Transverse colon (tissue), 4 donors: ENCODE measurements at regions not wholly inside any gene's neighbourhood (a gene's known extent, or its start where the extent isn't known, plus 50 kb on each side); places are given as distances from the start of the nearest gene placed in this dataset.

Source experiments
- DNase-seq: peaks from one replicate; pipeline ENCODE4 v3.0.0-alpha.2; 2019
- H3K27ac ChIP-seq, 4 donors: fragments of 200-600 bp; sonication (generic); 2 replicates each; pipeline ENCODE4 v1.5.1; 2016 to 2018; ENCODE audit warnings: inconsistent platforms in 4 of 4
- H3K27me3 ChIP-seq: fragments of 200-600 bp; sonication (generic); 2 replicates; pipeline ENCODE4 v1.5.1; 2017; ENCODE audit warnings: inconsistent platforms
- H3K36me3 ChIP-seq, 4 donors: fragments of 200-600 bp; sonication (generic); 2 replicates each; pipeline ENCODE4 v1.5.1; 2017 to 2019; ENCODE audit warnings: inconsistent platforms in 4 of 4
- H3K4me1 ChIP-seq, 4 donors: fragments of 200-600 bp; sonication (generic); 2 replicates each; pipeline ENCODE4 v1.5.1; 2017 to 2020; ENCODE audit warnings: inconsistent platforms in 4 of 4
- H3K4me3 ChIP-seq, 4 donors: fragments of 200-600 bp; sonication (generic); 1 replicate in 1 of 4; 2 replicates in 3 of 4; pipeline versions ENCODE4 v1.5.1 to v1.6.1; 2017 to 2019; ENCODE audit warnings: inconsistent platforms in 4 of 4
- H3K9me3 ChIP-seq, 2 donors: fragments of 200-600 bp; sonication (generic); 2 replicates each; pipeline ENCODE4 v1.5.1; 2017 to 2019; ENCODE audit warnings: inconsistent platforms in 2 of 2
- CTCF ChIP-seq, 5 experiments: fragments of 200-600 bp in 3 of 5; fragments of 450-650 bp in 2 of 5; sonication (generic) in 3 of 5; IDR thresholded peaks; 1 replicate in 2 of 5; 2 replicates in 3 of 5; pipeline ENCODE4 v1.5.1; 2016 to 2017; ENCODE audit warnings: antibody characterized with exemption in 5 of 5, inconsistent platforms in 3 of 5, mild to moderate bottlenecking in 2 of 5, moderate library complexity in 1 of 5
- EP300 ChIP-seq: sonication (generic); formaldehyde crosslinking; IDR thresholded peaks from one replicate; pipeline ENCODE4 v1.6.1; 2017; ENCODE audit warnings: antibody characterized with exemption, low read depth
- POLR2A ChIP-seq: fragments of 450-650 bp; IDR thresholded peaks from one replicate; pipeline ENCODE4 v1.6.1; 2016; ENCODE audit warnings: antibody characterized with exemption, mild to moderate bottlenecking, moderate library complexity
- POLR2AphosphoS5 ChIP-seq, 3 donors: sonication (generic); formaldehyde crosslinking; IDR thresholded peaks; one replicate each; pipeline ENCODE4 v1.6.1; 2016; ENCODE audit warnings: antibody characterized with exemption in 3 of 3
- WGBS, 2 donors: methylation state at CpG; one replicate each; pipeline ENCODE4 v1.1.5; 2018; ENCODE audit warnings: low coverage in 1 of 2; 5-methylcytosine and 5-hydroxymethylcytosine counted together
- in situ Hi-C, 4 donors: fragments of 200-750 bp; cut with MboI; loops; one replicate each; pipeline versions ENCODE4 v1.15.0 to v1.15.1; 2017; ENCODE audit warnings: low sequenced_read_pairs in 3 of 4, low pct_ligation_motif_present in 1 of 4, low pct_unique_long_range_greater_than_20kb in 1 of 4
- intact Hi-C: fragments of 100-400 bp; cut with DNase I; formaldehyde crosslinking; loops from one replicate; pipeline ENCODE4 v1.15.1; 2023; ENCODE audit warnings: low total_unique reads

GRCh38 chr6:168834042-168834587, 393.1 kb downstream of the SMOC2 start:
- no peaks in the 10 kb centered on the region for H3K4me1 ChIP-seq
- no peak for DNase-seq
- WGBS, 2 donors, result 55 to 59% methylated on average over 6 to 11 of the region's 11 CpGs
- intact Hi-C loops, result no loop called here
- no peak overlapping the region for H3K27ac ChIP-seq
- in situ Hi-C loops, result no loop called here
- H3K4me3 ChIP-seq, result no peak overlapping the region
- H3K36me3 ChIP-seq, result no peaks in the 10 kb centered on the region
- no peaks in the 10 kb centered on the region for H3K9me3 ChIP-seq
- H3K27me3 ChIP-seq, result no peaks in the 10 kb centered on the region
- TF ChIP-seq POLR2AphosphoS5 (IDR thresholded peaks at IDR 0.05), result no peak
- TF ChIP-seq POLR2A, result no peak
- no peak for TF ChIP-seq CTCF (IDR thresholded peaks at IDR 0.05)
- no peak for TF ChIP-seq EP300

- no peak overlapping the region for H3K27ac ChIP-seq
- DNase-seq, result no peak
- H3K27me3 ChIP-seq, result no peaks in the 10 kb centered on the region
- TF ChIP-seq EP300 (no peak), POLR2AphosphoS5 (IDR thresholded peaks at IDR 0.05) (no peak), POLR2A (no peak), CTCF (IDR thresholded peaks at IDR 0.05) (no peak)
- H3K4me1 ChIP-seq, result no peaks in the 10 kb centered on the region
- no peaks in the 10 kb centered on the region for H3K36me3 ChIP-seq
- intact Hi-C loops, result no loop called here
- WGBS, 2 donors, result 88 to 90% methylated on average over 2 of the region's 2 CpGs
- no peak overlapping the region for H3K4me3 ChIP-seq
- in situ Hi-C loops, result no loop called here
- no peaks in the 10 kb centered on the region for H3K9me3 ChIP-seq
These were observed 387.8 kb downstream of the SMOC2 start for GRCh38 chr6:168828800-168829199.

- TF ChIP-seq CTCF (IDR thresholded peaks at IDR 0.05), result no peak
- TF ChIP-seq POLR2AphosphoS5 (IDR thresholded peaks at IDR 0.05), result no peak
- TF ChIP-seq POLR2A, result no peak
- TF ChIP-seq EP300, result no peak
- H3K27me3 ChIP-seq, result no peaks in the 10 kb centered on the region
- H3K36me3 ChIP-seq, result no peaks in the 10 kb centered on the region
- H3K4me3 ChIP-seq, result no peak overlapping the region
- H3K9me3 ChIP-seq, result no peaks in the 10 kb centered on the region
- intact Hi-C loops, result no loop called here
- DNase-seq, result no peak
- H3K27ac ChIP-seq, result no peak overlapping the region
- WGBS, 2 donors, result 90% methylated on average over 3 of the region's 3 CpGs; no CpG with 5 or more reads in 1 of the 2 donors
- in situ Hi-C loops, result no loop called here
- no peaks in the 10 kb centered on the region for H3K4me1 ChIP-seq
These were observed 387.1 kb downstream of the SMOC2 start for GRCh38 chr6:168828035-168828434.

GRCh38 chr6:168827586-168827871, 386.5 kb downstream of the SMOC2 start:
- intact Hi-C loops, result no loop called here
- no peak overlapping the region for H3K27ac ChIP-seq
- 50% methylated on average over 4 of the region's 4 CpGs for WGBS, 2 donors

More at GRCh38 chr6:168827586-168827871, 386.5 kb downstream of the SMOC2 start:
- no peak for TF ChIP-seq CTCF (IDR thresholded peaks at IDR 0.05)
- no peak for TF ChIP-seq POLR2A
- TF ChIP-seq POLR2AphosphoS5 (IDR thresholded peaks at IDR 0.05), result no peak
- no peak for TF ChIP-seq EP300
- no peaks in the 10 kb centered on the region for H3K27me3 ChIP-seq
- H3K36me3 ChIP-seq, result no peaks in the 10 kb centered on the region
- in situ Hi-C loops, result no loop called here
- no peaks in the 10 kb centered on the region for H3K9me3 ChIP-seq
- no peak for DNase-seq
- no peaks in the 10 kb centered on the region for H3K4me1 ChIP-seq
- no peak overlapping the region for H3K4me3 ChIP-seq
